ENCODE measurements at regions not wholly inside any gene's neighbourhood (a gene's known extent, or its start where the extent isn't known, plus 50 kb on each side); places are given as distances from the start of the nearest gene placed in this dataset. TPM values are rescaled to one million over a fixed set of nuclear protein-coding genes. Genes with fewer than 3 reads are reported as not detected.

DNA sequence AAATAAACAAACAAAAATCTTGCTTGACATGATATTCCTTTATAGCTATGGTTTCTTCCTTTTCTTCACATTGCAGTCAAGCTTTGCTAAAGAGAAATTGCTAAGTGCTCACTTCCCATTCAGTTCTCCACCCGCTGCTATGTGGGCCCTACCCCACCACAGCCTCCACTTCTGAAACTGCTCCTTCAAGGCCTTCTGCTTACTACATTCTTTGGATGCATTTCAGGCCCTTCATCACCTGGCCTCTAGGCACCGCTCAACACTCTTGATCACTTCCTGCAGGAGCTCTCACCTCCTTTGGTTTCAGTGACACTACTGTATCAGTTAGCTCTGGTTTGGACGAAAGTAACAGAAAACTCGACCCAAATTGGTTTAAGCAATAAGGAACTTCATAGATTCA lies 72.4 kb downstream of the KLF5 start:
- H3K9me3 ChIP-seq (ENCODE audit: low read length) = no peaks in the 10 kb centered on the region
- no peaks in the 10 kb centered on the region for H3K9me2 ChIP-seq (replicated peaks; ENCODE audit: insufficient read depth, low read length)
- H3K36me3 ChIP-seq (ENCODE audit: insufficient read depth, low read length) = no peaks in the 10 kb centered on the region
- no peak overlapping the region for H3K4me3 ChIP-seq (ENCODE audit: low read length)
- peak; percentile 48 for DNase-seq
- H3K9ac ChIP-seq (ENCODE audit: low read length) = no peak overlapping the region
- no peaks in the 10 kb centered on the region for H4K20me1 ChIP-seq (ENCODE audit: insufficient read depth, low read depth, low read length)
- no peak overlapping the region for H3K27ac ChIP-seq (ENCODE audit: low read length)
- H3K4me1 ChIP-seq (ENCODE audit: low read length) = no peaks in the 10 kb centered on the region
- peaks cover 3% of the 10 kb centered on the region; the same call in 1 of the 2 replicates for H3K27me3 ChIP-seq (ENCODE audit: low read length)
- H3K4me2 ChIP-seq (ENCODE audit: low read depth, low read length, poor library complexity, severe bottlenecking) = no peak overlapping the region
- no peaks in the 10 kb centered on the region for H3K79me2 ChIP-seq (ENCODE audit: low read length)
- H2AFZ ChIP-seq (ENCODE audit: low read length) = no peak overlapping the region

DNA sequence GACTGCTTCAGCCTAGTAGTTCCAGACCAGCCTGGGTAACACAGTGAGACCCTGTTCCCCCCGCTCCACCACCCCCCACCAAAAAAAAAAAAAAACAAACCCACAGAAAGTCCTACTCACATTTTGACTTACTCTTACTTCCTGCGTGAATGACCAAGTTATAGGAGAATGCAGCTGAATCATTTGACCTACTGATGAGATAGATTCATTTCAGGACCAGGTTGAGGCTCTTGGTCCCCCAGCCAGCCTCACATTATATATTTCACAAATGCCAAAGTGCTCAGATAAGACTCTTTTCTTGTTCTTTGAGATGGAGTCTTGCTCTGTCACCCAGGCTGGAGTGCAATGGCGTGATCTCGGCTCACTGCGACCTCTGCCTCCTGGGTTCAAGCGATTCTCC lies 70.2 kb downstream of the KLF5 start:
- no peaks in the 10 kb centered on the region for H3K79me2 ChIP-seq (ENCODE audit: low read length)
- H3K36me3 ChIP-seq (ENCODE audit: insufficient read depth, low read length) = no peaks in the 10 kb centered on the region
- no peak overlapping the region for H3K27ac ChIP-seq (ENCODE audit: low read length)
- H4K20me1 ChIP-seq (ENCODE audit: insufficient read depth, low read depth, low read length) = no peaks in the 10 kb centered on the region
- peaks cover 3% of the 10 kb centered on the region; the same call in 1 of the 2 replicates for H3K27me3 ChIP-seq (ENCODE audit: low read length)
- H3K4me1 ChIP-seq (ENCODE audit: low read length) = no peaks in the 10 kb centered on the region
- DNase-seq = no peak
- H3K9me2 ChIP-seq (replicated peaks; ENCODE audit: insufficient read depth, low read length) = no peaks in the 10 kb centered on the region
- H2AFZ ChIP-seq (ENCODE audit: low read length) = no peak overlapping the region
- H3K9me3 ChIP-seq (ENCODE audit: low read length) = no peaks in the 10 kb centered on the region
- H3K4me3 ChIP-seq (ENCODE audit: low read length) = no peak overlapping the region
- no peak overlapping the region for H3K4me2 ChIP-seq (ENCODE audit: low read depth, low read length, poor library complexity, severe bottlenecking)
- no peak overlapping the region for H3K9ac ChIP-seq (ENCODE audit: low read length)

Small RNA genes in the stretch of these regions (small RNA-seq; reads per million reads assigned to genes)
- gene AL162376.1 (not detected), gene RNU4-10P (not detected), gene RNY1P8 (not detected)
